ENCODE measurements at regions not wholly inside any gene's neighbourhood (a gene's known extent, or its start where the extent isn't known, plus 50 kb on each side); places are given as distances from the start of the nearest gene placed in this dataset.

- no peak for DNase-seq (ENCODE audit: low read depth in 3 of 3)
Measured at GRCh38 chr2:181305301-181306123, 151.7 kb upstream of the ITGA4 start.

GRCh38 chr2:181306785-181307184, 150.4 kb upstream of the ITGA4 start:
- no peak for DNase-seq (ENCODE audit: low read depth in 3 of 3)

GRCh38 chr2:181307203-181307991, 149.8 kb upstream of the ITGA4 start:
- no peak for DNase-seq (ENCODE audit: low read depth in 3 of 3)

GRCh38 chr2:181308766-181309515, 148.2 kb upstream of the ITGA4 start:
- no peak for DNase-seq (ENCODE audit: low read depth in 3 of 3)

GRCh38 chr2:181309586-181309985, 147.6 kb upstream of the ITGA4 start:
- no peak for DNase-seq (ENCODE audit: low read depth in 3 of 3)

- DNase-seq (ENCODE audit: low read depth in 3 of 3) = no peak
Measured at GRCh38 chr2:181310967-181311366, 146.2 kb upstream of the ITGA4 start.

GRCh38 chr2:181311837-181312236, 145.3 kb upstream of the ITGA4 start:
- DNase-seq (ENCODE audit: low read depth in 3 of 3) = no peak

GRCh38 chr2:181312515-181312927, 144.7 kb upstream of the ITGA4 start:
- DNase-seq (ENCODE audit: low read depth in 3 of 3) = no peak

- no peak for DNase-seq (ENCODE audit: low read depth in 3 of 3)
Measured at GRCh38 chr2:181313845-181314244, 143.3 kb upstream of the ITGA4 start.

- DNase-seq (ENCODE audit: low read depth in 3 of 3) = no peak
Measured at GRCh38 chr2:181314551-181314950, 142.6 kb upstream of the ITGA4 start.

- no peak for DNase-seq (ENCODE audit: low read depth in 3 of 3)
Measured at GRCh38 chr2:181317511-181317910, 139.7 kb upstream of the ITGA4 start.

GRCh38 chr2:181318504-181319280, 138.5 kb upstream of the ITGA4 start:
- no peak for DNase-seq (ENCODE audit: low read depth in 3 of 3)

- DNase-seq (ENCODE audit: low read depth in 3 of 3) = no peak
Measured at GRCh38 chr2:181319286-181319685, 137.9 kb upstream of the ITGA4 start.

GRCh38 chr2:181320638-181321037, 136.5 kb upstream of the ITGA4 start:
- no peak for DNase-seq (ENCODE audit: low read depth in 3 of 3)

GRCh38 chr2:181324912-181325311, 132.3 kb upstream of the ITGA4 start:
- DNase-seq (ENCODE audit: low read depth in 3 of 3) = no peak

- DNase-seq (ENCODE audit: low read depth in 3 of 3) = no peak
Measured at GRCh38 chr2:181326661-181327060, 130.5 kb upstream of the ITGA4 start.

- no peak for DNase-seq (ENCODE audit: low read depth in 3 of 3)
Measured at GRCh38 chr2:181330286-181330685, 126.9 kb upstream of the ITGA4 start.

- no peak for DNase-seq (ENCODE audit: low read depth in 3 of 3)
Measured at GRCh38 chr2:181332044-181332605, 125.1 kb upstream of the ITGA4 start.

- no peak for DNase-seq (ENCODE audit: low read depth in 3 of 3)
Measured at GRCh38 chr2:181334158-181334826, 122.9 kb upstream of the ITGA4 start.

- no peak for DNase-seq (ENCODE audit: low read depth in 3 of 3)
Measured at GRCh38 chr2:181340891-181341290, 116.3 kb upstream of the ITGA4 start.
